B cell (primary cell): ENCODE measurements at regions not wholly inside any gene's neighbourhood (a gene's known extent, or its start where the extent isn't known, plus 50 kb on each side); places are given as distances from the start of the nearest gene placed in this dataset.

ENCODE experiments used
- ATAC-seq: fragments of 200-7000 bp; cut with Tn5 transposase; one replicate; pipeline ENCODE4 v1.10.0; 2021; ENCODE audit warnings: low read depth, mild to moderate bottlenecking, moderate number of reproducible peaks, moderate library complexity
- CTCF ChIA-PET: fragments of 350-600 bp; sonication (Branson Sonifier 250); formaldehyde crosslinking; loops from one replicate; lab custom pipeline; 2021; ENCODE audit warnings: antibody characterized with exemption, inconsistent platforms; lab: Charles Lee
- POLR2A ChIA-PET: fragments of 350-600 bp; sonication (Branson Sonifier 250); formaldehyde crosslinking; loops from one replicate; lab custom pipeline; 2021; ENCODE audit warnings: antibody characterized with exemption; lab: Charles Lee
- DNase-seq: peaks from one replicate; pipeline ENCODE4 v3.0.0; 2013
- H2AFZ ChIP-seq: 2 replicates; pipeline ENCODE4 v1.6.1; 2012; ENCODE audit warnings: mild to moderate bottlenecking, low read depth, low read length; ENCODE audit not compliant: insufficient read depth, poor library complexity, severe bottlenecking
- H3K27ac ChIP-seq, 2 donors: 1 replicate in 1 of 2; 2 replicates in 1 of 2; pipeline ENCODE4 v1.5.1; 2012 to 2013; ENCODE audit warnings: low read length in 2 of 2, mild to moderate bottlenecking in 2 of 2, moderate library complexity in 1 of 2
- H3K27me3 ChIP-seq, 4 experiments: fragments of 200-600 bp in 1 of 4; sonication (generic) in 1 of 4; replicated peaks in 1 of 4; 1 replicate in 2 of 4; 2 replicates in 2 of 4; pipeline versions ENCODE4 v1.6.1 to v1.7.0; 2013 to 2016; ENCODE audit warnings: low read length in 3 of 4, mild to moderate bottlenecking in 2 of 4, mixed read lengths in 1 of 4, moderate library complexity in 1 of 4; ENCODE audit not compliant: insufficient read depth in 4 of 4, control insufficient read depth in 3 of 4; ENCODE audit errors: control extremely low read depth in 1 of 4
- H3K36me3 ChIP-seq, 2 experiments: replicated peaks in 1 of 2; 1 replicate in 1 of 2; 2 replicates in 1 of 2; pipeline versions ENCODE4 v1.6.1 to v1.7.1; 2013; ENCODE audit warnings: low read length in 1 of 2; ENCODE audit not compliant: insufficient read depth in 2 of 2, control insufficient read depth in 1 of 2; ENCODE audit errors: control extremely low read depth in 1 of 2, extremely low read depth in 1 of 2
- H3K4me1 ChIP-seq, 2 donors: fragments of 200-600 bp in 1 of 2; sonication (generic) in 1 of 2; 1 replicate in 1 of 2; 2 replicates in 1 of 2; pipeline versions ENCODE4 v1.5.1 to v1.6.1; 2013 to 2017; ENCODE audit warnings: low read length in 2 of 2; ENCODE audit not compliant: control insufficient read depth in 2 of 2, insufficient read depth in 2 of 2
- H3K4me2 ChIP-seq: replicated peaks from 2 replicates; pipeline ENCODE3; 2012; ENCODE audit warnings: mild to moderate bottlenecking, low read depth, low read length; ENCODE audit not compliant: poor library complexity, severe bottlenecking
- H3K4me3 ChIP-seq, 5 experiments: fragments of 200-600 bp in 1 of 5; sonication (generic) in 1 of 5; 1 replicate in 3 of 5; 2 replicates in 2 of 5; pipeline versions ENCODE4 v1.5.1 to v1.7.0; 2011 to 2016; ENCODE audit warnings: low read length in 4 of 5, mild to moderate bottlenecking in 4 of 5, low read depth in 2 of 5, control low read depth in 1 of 5, moderate library complexity in 1 of 5; ENCODE audit not compliant: insufficient read depth in 1 of 5; ENCODE audit errors: control extremely low read depth in 1 of 5, extremely low read depth in 1 of 5
- H3K79me2 ChIP-seq: fragments of 200-600 bp; sonication (generic); one replicate; pipeline ENCODE4 v1.6.0; 2016; ENCODE audit warnings: low read length; ENCODE audit not compliant: control insufficient read depth, insufficient read depth
- H3K9ac ChIP-seq: fragments of 200-600 bp; sonication (generic); 2 replicates; pipeline ENCODE4 v1.6.1; 2017; ENCODE audit warnings: mild to moderate bottlenecking, low read length, moderate library complexity
- H3K9me3 ChIP-seq, 3 donors: one replicate each; pipeline versions ENCODE4 v1.6.1 to v1.7.1; 2013; ENCODE audit warnings: low read length in 2 of 3; ENCODE audit not compliant: control insufficient read depth in 2 of 3, insufficient read depth in 1 of 3; ENCODE audit errors: control extremely low read depth in 1 of 3
- H4K20me1 ChIP-seq: 2 replicates; pipeline ENCODE4 v1.6.0; 2012; ENCODE audit warnings: mild to moderate bottlenecking, low read length; ENCODE audit not compliant: insufficient read depth, control insufficient read depth, poor library complexity, severe bottlenecking
- H3K27ac Mint-ChIP-seq: one replicate; pipeline ENCODE4 v1.8.0; 2021; ENCODE audit warnings: mixed read lengths
- H3K27me3 Mint-ChIP-seq: one replicate; pipeline ENCODE4 v1.8.0; 2021; ENCODE audit warnings: mixed read lengths
- H3K4me1 Mint-ChIP-seq: one replicate; pipeline ENCODE4 v1.8.0; 2021; ENCODE audit warnings: mixed read lengths
- H3K4me3 Mint-ChIP-seq: one replicate; pipeline ENCODE4 v1.8.0; 2021; ENCODE audit warnings: mixed read lengths
- H3K9me3 Mint-ChIP-seq: one replicate; pipeline ENCODE4 v1.8.0; 2022; ENCODE audit warnings: mixed read lengths; ENCODE audit not compliant: insufficient read depth
- EZH2 ChIP-seq: IDR thresholded peaks from 2 replicates; pipeline ENCODE4 v1.6.1; 2012; ENCODE audit warnings: borderline replicate concordance, low read depth, mild to moderate bottlenecking, moderate library complexity, low read length; ENCODE audit not compliant: insufficient read depth, poor library complexity, severe bottlenecking
- WGBS: methylation state at CpG from one replicate; pipeline ENCODE4 v1.1.5; 2013; ENCODE audit warnings: missing lambda C conversion rate; ENCODE audit not compliant: insufficient coverage; 5-methylcytosine and 5-hydroxymethylcytosine counted together
- intact Hi-C: fragments of 100-400 bp; cut with micrococcal nuclease; formaldehyde crosslinking; loops from one replicate; pipeline ENCODE4 v1.10.0; 2022
- TF ChIP-seq, protein P1 (sequence below): fragments of 200-600 bp; IDR thresholded peaks from one replicate; pipeline ENCODE4 v1.8.0; 2022; ENCODE audit warnings: antibody characterized with exemption, mild to moderate bottlenecking

DNA sequence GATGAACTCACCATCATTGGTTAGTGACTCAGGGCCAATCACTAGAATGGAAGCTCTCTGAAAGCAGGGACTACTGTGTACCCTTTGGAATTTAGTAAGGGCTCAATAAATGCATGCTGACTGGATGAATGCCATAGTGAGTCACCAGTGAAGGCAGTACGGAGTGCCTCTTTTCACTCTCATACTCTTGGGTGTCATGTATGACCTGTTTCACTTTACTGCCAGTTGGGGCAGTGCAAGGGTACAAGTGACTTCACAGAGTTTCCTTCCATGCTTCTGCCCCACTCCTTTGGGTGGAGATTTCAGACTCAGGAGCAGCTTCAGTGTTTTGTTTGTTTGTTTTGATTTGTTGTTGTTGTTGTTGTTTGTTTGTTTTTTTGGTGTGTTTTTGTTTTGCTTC lies 57.7 kb downstream of the SOX3 start:
- no peak for DNase-seq
- ATAC-seq: no peak
- Mint-ChIP-seq H3K27ac (no peak overlapping the region), H3K4me1 (no peaks in the 10 kb centered on the region), H3K4me3 (no peak overlapping the region), H3K27me3 (no peaks in the 10 kb centered on the region), H3K9me3 (no peaks in the 10 kb centered on the region)
- H3K4me3 ChIP-seq: no peak overlapping the region
- intact Hi-C loops: no loop called here
- no peak overlapping the region for H3K4me2 ChIP-seq
- H3K27ac ChIP-seq: no peak overlapping the region
- POLR2A ChIA-PET: no interaction called here
- H3K9ac ChIP-seq: no peak overlapping the region
- H2AFZ ChIP-seq: no peak overlapping the region
- H4K20me1 ChIP-seq: no peaks in the 10 kb centered on the region
- H3K27me3 ChIP-seq: no peaks in the 10 kb centered on the region
- TF ChIP-seq, protein P1, sequence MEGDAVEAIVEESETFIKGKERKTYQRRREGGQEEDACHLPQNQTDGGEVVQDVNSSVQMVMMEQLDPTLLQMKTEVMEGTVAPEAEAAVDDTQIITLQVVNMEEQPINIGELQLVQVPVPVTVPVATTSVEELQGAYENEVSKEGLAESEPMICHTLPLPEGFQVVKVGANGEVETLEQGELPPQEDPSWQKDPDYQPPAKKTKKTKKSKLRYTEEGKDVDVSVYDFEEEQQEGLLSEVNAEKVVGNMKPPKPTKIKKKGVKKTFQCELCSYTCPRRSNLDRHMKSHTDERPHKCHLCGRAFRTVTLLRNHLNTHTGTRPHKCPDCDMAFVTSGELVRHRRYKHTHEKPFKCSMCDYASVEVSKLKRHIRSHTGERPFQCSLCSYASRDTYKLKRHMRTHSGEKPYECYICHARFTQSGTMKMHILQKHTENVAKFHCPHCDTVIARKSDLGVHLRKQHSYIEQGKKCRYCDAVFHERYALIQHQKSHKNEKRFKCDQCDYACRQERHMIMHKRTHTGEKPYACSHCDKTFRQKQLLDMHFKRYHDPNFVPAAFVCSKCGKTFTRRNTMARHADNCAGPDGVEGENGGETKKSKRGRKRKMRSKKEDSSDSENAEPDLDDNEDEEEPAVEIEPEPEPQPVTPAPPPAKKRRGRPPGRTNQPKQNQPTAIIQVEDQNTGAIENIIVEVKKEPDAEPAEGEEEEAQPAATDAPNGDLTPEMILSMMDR: no peak
- TF ChIP-seq EZH2: no peak
- H3K4me1 ChIP-seq: no peaks in the 10 kb centered on the region
- WGBS: no CpG with 5 or more reads among the region's 1 CpG
- H3K79me2 ChIP-seq: no peaks in the 10 kb centered on the region
- no peaks in the 10 kb centered on the region for H3K36me3 ChIP-seq
- no peaks in the 10 kb centered on the region for H3K9me3 ChIP-seq
- CTCF ChIA-PET: no interaction called here

DNA sequence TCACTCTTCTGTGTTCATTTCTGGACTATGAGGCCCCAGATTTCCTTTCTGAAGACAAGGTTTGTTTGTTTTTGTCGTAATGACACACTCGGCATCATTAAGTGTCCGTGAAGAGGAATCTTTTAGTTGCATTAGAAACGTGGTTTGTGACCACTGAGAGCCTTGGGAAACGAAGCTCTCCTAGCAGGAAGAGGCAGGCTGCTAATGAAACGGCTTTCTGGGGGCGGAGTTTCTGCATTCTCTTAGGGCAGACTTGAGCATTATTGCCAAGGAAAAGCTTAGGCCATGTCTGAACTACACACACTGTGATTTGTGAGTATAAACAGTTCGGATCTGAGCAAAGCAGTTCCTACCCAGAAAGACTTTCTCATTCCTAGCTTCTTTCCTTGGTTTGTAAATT lies 64.0 kb downstream of the SOX3 start:
- Mint-ChIP-seq H3K27ac (no peak overlapping the region), H3K9me3 (no peaks in the 10 kb centered on the region), H3K27me3 (no peaks in the 10 kb centered on the region), H3K4me3 (no peak overlapping the region), H3K4me1 (no peaks in the 10 kb centered on the region)
- no peak overlapping the region for H3K4me2 ChIP-seq
- no peak overlapping the region for H3K4me3 ChIP-seq
- no peaks in the 10 kb centered on the region for H4K20me1 ChIP-seq
- H3K9ac ChIP-seq: no peak overlapping the region
- H3K9me3 ChIP-seq: peaks cover 0 to 6% (median 0%) of the 10 kb centered on the region in 3 donors
- no peak overlapping the region for H2AFZ ChIP-seq
- intact Hi-C loops: no loop called here
- H3K36me3 ChIP-seq: no peaks in the 10 kb centered on the region
- H3K27me3 ChIP-seq: no peaks in the 10 kb centered on the region
- ATAC-seq (no peak), DNase-seq (no peak)
- no peaks in the 10 kb centered on the region for H3K79me2 ChIP-seq
- ChIA-PET CTCF (no interaction called here), POLR2A (no interaction called here)
- H3K4me1 ChIP-seq: no peaks in the 10 kb centered on the region
- TF ChIP-seq, protein P1: no peak
- TF ChIP-seq EZH2: no peak
- WGBS: 75% methylated on average over 4 of the region's 8 CpGs
- H3K27ac ChIP-seq: no peak overlapping the region
